ENCODE measurements at regions not wholly inside any gene's neighbourhood (a gene's known extent, or its start where the extent isn't known, plus 50 kb on each side); places are given as distances from the start of the nearest gene placed in this dataset.

DNA sequence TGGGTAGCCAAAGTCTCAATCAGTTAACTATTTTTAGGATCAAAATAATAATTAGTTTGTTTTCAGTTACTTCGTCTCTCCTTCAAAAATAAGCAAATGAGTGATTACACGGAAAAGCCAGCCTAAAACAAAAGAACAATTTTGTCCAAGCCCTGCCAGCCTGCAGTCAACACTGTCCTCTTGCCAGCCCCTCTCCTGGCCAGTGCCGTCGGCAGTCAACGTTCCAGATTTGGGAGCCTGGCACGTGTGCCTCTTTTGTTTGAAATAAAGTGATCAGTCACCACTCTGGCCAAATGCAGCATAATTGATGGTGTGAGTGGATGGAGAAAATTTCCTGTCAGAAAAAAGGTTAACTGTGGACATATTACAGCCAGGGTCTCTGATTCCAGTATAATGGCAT is 260.6 kb upstream of the SKOR2 start:
- no peaks in the 10 kb centered on the region for H3K4me1 ChIP-seq (replicated peaks in 1 of 2; ENCODE audit: control insufficient read depth in 2 of 2, insufficient read depth in 2 of 2, low read length in 2 of 2)
- H3K36me3 ChIP-seq (ENCODE audit: control insufficient read depth, insufficient read depth, low read length) = no peaks in the 10 kb centered on the region
- H4K20me1 ChIP-seq (replicated peaks; ENCODE audit: control insufficient read depth, insufficient read depth, low read length) = no peaks in the 10 kb centered on the region
- 0% methylated on average over 6 of the region's 6 CpGs for WGBS (ENCODE audit: insufficient coverage, low coverage, missing lambda C conversion rate)
- ATAC-seq (no peak), DNase-seq (ENCODE audit: extremely low read depth in 1 of 4, low spot score in 3 of 4) (no peak), FAIRE-seq (no peak)
- H3K27me3 ChIP-seq (ENCODE audit: control insufficient read depth in 2 of 2, insufficient read depth in 2 of 2, low read length in 2 of 2) = no peaks in the 10 kb centered on the region
- H3K4me3 ChIP-seq = no peak overlapping the region
- no peaks in the 10 kb centered on the region for H3K9me1 ChIP-seq (ENCODE audit: control insufficient read depth, insufficient read depth, low read length)
- H2AFZ ChIP-seq (ENCODE audit: low read depth, low read length) = no peak overlapping the region
- H3K27ac ChIP-seq (ENCODE audit: extremely low read depth, low read depth, low read length) = no peak overlapping the region
- no peaks in the 10 kb centered on the region for H3K79me2 ChIP-seq (ENCODE audit: control insufficient read depth, insufficient read depth, low read length)
- H3K4me2 ChIP-seq (ENCODE audit: insufficient read depth, low read length) = no peak overlapping the region
- intact Hi-C loops (cut with micrococcal nuclease) = no loop called here
- no TSS peak for BruUV-seq (replicated peaks)
- ChIA-PET POLR2A (no interaction called here), CTCF (ENCODE audit: low intra/inter-chr PET ratio) (no interaction called here)
- H3K9me3 ChIP-seq (replicated peaks; ENCODE audit: control insufficient read depth, insufficient read depth, low read depth, low read length) = no peaks in the 10 kb centered on the region
- no peak overlapping the region for H3K9ac ChIP-seq (ENCODE audit: insufficient read depth in 1 of 2, low read depth in 2 of 2, low read length in 2 of 2)
- in situ Hi-C loops (cut with MboI) = no loop called here
- TF ChIP-seq, protein P1, sequence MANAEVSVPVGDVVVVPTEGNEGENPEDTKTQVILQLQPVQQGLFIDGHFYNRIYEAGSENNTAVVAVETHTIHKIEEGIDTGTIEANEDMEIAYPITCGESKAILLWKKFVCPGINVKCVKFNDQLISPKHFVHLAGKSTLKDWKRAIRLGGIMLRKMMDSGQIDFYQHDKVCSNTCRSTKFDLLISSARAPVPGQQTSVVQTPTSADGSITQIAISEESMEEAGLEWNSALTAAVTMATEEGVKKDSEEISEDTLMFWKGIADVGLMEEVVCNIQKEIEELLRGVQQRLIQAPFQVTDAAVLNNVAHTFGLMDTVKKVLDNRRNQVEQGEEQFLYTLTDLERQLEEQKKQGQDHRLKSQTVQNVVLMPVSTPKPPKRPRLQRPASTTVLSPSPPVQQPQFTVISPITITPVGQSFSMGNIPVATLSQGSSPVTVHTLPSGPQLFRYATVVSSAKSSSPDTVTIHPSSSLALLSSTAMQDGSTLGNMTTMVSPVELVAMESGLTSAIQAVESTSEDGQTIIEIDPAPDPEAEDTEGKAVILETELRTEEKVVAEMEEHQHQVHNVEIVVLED (CRISPR knock-in tag; IDR thresholded peaks at IDR 0.05) = no peak
- TF ChIP-seq MCM3 (IDR thresholded peaks at IDR 0.05) (no peak), NR1H2 (CRISPR knock-in tag; IDR thresholded peaks at IDR 0.05) (no peak), NUFIP1 (IDR thresholded peaks at IDR 0.05; ENCODE audit: partially characterized antibody) (no peak), ILK (tag; IDR thresholded peaks at IDR 0.05; ENCODE audit: borderline replicate concordance, low read depth) (no peak), ZNF717 (CRISPR knock-in tag; IDR thresholded peaks at IDR 0.05) (no peak), PHB (CRISPR knock-in tag; IDR thresholded peaks at IDR 0.05) (no peak), C11orf30 (IDR thresholded peaks at IDR 0.05; ENCODE audit: low read depth) (no peak), ZNF77 (CRISPR knock-in tag; IDR thresholded peaks at IDR 0.05) (no peak), PRPF4 (IDR thresholded peaks at IDR 0.05; ENCODE audit: insufficient read depth, low read depth, low read length, poor library complexity, severe bottlenecking) (no peak), STAT5B (CRISPR knock-in tag; IDR thresholded peaks at IDR 0.05) (no peak), ZNF324 (CRISPR knock-in tag; IDR thresholded peaks at IDR 0.05) (no peak), FOXA3 (CRISPR knock-in tag; conservative IDR thresholded peaks at IDR 0.05 in 1 of 2, IDR thresholded peaks at IDR 0.05 in 1 of 2) (no peak), HDGF (IDR thresholded peaks at IDR 0.05) (no peak), TEAD4 (IDR thresholded peaks at IDR 0.05; ENCODE audit: low read length) (no peak), TEAD4 (CRISPR knock-in tag; IDR thresholded peaks at IDR 0.05; ENCODE audit: borderline replicate concordance) (no peak), RAD51 (IDR thresholded peaks at IDR 0.05; ENCODE audit: borderline replicate concordance, low read depth) (no peak)
- TF ChIP-seq, protein P2, sequence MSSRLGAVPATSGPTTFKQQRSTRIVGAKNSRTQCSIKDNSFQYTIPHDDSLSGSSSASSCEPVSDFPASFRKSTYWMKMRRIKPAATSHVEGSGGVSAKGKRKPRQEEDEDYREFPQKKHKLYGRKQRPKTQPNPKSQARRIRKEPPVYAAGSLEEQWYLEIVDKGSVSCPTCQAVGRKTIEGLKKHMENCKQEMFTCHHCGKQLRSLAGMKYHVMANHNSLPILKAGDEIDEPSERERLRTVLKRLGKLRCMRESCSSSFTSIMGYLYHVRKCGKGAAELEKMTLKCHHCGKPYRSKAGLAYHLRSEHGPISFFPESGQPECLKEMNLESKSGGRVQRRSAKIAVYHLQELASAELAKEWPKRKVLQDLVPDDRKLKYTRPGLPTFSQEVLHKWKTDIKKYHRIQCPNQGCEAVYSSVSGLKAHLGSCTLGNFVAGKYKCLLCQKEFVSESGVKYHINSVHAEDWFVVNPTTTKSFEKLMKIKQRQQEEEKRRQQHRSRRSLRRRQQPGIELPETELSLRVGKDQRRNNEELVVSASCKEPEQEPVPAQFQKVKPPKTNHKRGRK (tag; IDR thresholded peaks at IDR 0.05) = no peak
- TF ChIP-seq, protein P3, sequence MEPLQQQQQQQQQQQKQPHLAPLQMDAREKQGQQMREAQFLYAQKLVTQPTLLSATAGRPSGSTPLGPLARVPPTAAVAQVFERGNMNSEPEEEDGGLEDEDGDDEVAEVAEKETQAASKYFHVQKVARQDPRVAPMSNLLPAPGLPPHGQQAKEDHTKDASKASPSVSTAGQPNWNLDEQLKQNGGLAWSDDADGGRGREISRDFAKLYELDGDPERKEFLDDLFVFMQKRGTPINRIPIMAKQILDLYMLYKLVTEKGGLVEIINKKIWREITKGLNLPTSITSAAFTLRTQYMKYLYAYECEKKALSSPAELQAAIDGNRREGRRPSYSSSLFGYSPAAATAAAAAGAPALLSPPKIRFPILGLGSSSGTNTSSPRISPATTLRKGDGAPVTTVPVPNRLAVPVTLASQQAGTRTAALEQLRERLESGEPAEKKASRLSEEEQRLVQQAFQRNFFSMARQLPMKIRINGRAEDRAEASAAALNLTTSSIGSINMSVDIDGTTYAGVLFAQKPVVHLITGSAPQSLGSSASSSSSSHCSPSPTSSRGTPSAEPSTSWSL (CRISPR knock-in tag; IDR thresholded peaks at IDR 0.05; ENCODE audit: borderline replicate concordance) = no peak
- TF ChIP-seq, protein P4, sequence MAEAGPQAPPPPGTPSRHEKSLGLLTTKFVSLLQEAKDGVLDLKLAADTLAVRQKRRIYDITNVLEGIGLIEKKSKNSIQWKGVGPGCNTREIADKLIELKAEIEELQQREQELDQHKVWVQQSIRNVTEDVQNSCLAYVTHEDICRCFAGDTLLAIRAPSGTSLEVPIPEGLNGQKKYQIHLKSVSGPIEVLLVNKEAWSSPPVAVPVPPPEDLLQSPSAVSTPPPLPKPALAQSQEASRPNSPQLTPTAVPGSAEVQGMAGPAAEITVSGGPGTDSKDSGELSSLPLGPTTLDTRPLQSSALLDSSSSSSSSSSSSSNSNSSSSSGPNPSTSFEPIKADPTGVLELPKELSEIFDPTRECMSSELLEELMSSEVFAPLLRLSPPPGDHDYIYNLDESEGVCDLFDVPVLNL (CRISPR knock-in tag; IDR thresholded peaks at IDR 0.05; ENCODE audit: low read depth) = no peak

Data from K562 (cell line).